ENCODE measurements at regions not wholly inside any gene's neighbourhood (a gene's known extent, or its start where the extent isn't known, plus 50 kb on each side); places are given as distances from the start of the nearest gene placed in this dataset.
A peak's percentile ranks its signal among the peaks of the same experiment; 100 is the strongest.

- no peak overlapping the region for H3K4me3 ChIP-seq (ENCODE audit: low read length)
- no peak for DNase-seq (ENCODE audit: low read depth)
- no peak for TF ChIP-seq CTCF (conservative IDR thresholded peaks at IDR 0.05; ENCODE audit: low read length)
Observed at GRCh38 chr6:965343-965742, 272.4 kb upstream of the EXOC2 start.

- H3K4me3 ChIP-seq (ENCODE audit: low read length): no peak overlapping the region
- no peak for TF ChIP-seq CTCF (conservative IDR thresholded peaks at IDR 0.05; ENCODE audit: low read length)
- DNase-seq (ENCODE audit: low read depth): no peak
Observed at GRCh38 chr6:963456-963855, 270.5 kb upstream of the EXOC2 start.

- H3K4me3 ChIP-seq (ENCODE audit: low read length): no peak overlapping the region
- TF ChIP-seq CTCF (conservative IDR thresholded peaks at IDR 0.05; ENCODE audit: low read length): no peak
- DNase-seq (ENCODE audit: low read depth): no peak
Observed at GRCh38 chr6:961407-961960, 268.5 kb upstream of the EXOC2 start.

- H3K4me3 ChIP-seq (ENCODE audit: low read length): no peak overlapping the region
- no peak for DNase-seq (ENCODE audit: low read depth)
- TF ChIP-seq CTCF (conservative IDR thresholded peaks at IDR 0.05; ENCODE audit: low read length): no peak
Observed at GRCh38 chr6:960356-960755, 267.4 kb upstream of the EXOC2 start.

GRCh38 chr6:958488-958887 lies 265.5 kb upstream of the EXOC2 start:
- no peak overlapping the region for H3K4me3 ChIP-seq (ENCODE audit: low read length)
- DNase-seq (ENCODE audit: low read depth): peak; percentile 88
- TF ChIP-seq CTCF (conservative IDR thresholded peaks at IDR 0.05; ENCODE audit: low read length): no peak

GRCh38 chr6:951399-952181 lies 258.7 kb upstream of the EXOC2 start:
- no peak overlapping the region for H3K4me3 ChIP-seq (ENCODE audit: low read length)
- DNase-seq (ENCODE audit: low read depth): peak; percentile 17
- no peak for TF ChIP-seq CTCF (conservative IDR thresholded peaks at IDR 0.05; ENCODE audit: low read length)
